Stimulated activated CD4-positive, alpha-beta T cell treated with anti-CD3 and anti-CD28 coated beads, TNF-alpha, amount 100 ng/mL, for 4 hours (primary cell): ENCODE measurements at regions not wholly inside any gene's neighbourhood (a gene's known extent, or its start where the extent isn't known, plus 50 kb on each side); places are given as distances from the start of the nearest gene placed in this dataset.
"Not testable (repeated sequence)": the region's sequence is repeated elsewhere in the genome, so short reads cannot be mapped to it uniquely, and the experiment has no call there.

Experiments used
- DNase-seq, 3 experiments: peaks; one replicate each; pipeline ENCODE4 v3.0.0-alpha.2; 2020; ENCODE audit warnings: low read depth in 3 of 3

DNA sequence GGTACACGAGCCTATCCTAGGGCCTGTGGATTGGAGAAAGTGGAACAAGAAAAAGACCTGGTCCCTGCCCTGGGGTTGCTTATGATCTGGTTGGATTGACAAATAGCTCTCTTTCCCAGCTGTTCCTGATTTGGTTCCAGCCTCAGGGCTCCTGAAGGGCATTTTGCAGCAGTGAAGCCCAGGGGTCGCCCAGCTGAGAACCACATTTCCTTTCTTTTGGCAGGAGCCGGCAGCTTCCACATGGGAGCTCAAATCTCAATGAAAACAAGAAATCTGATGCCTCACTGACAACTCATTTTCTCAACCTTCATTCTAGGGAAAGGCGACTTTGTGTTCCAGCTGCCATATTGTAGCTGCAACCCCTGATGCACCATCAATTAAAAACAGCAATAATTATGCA, 140.6 kb upstream of the CADM1 start:
- no peak for DNase-seq

DNA sequence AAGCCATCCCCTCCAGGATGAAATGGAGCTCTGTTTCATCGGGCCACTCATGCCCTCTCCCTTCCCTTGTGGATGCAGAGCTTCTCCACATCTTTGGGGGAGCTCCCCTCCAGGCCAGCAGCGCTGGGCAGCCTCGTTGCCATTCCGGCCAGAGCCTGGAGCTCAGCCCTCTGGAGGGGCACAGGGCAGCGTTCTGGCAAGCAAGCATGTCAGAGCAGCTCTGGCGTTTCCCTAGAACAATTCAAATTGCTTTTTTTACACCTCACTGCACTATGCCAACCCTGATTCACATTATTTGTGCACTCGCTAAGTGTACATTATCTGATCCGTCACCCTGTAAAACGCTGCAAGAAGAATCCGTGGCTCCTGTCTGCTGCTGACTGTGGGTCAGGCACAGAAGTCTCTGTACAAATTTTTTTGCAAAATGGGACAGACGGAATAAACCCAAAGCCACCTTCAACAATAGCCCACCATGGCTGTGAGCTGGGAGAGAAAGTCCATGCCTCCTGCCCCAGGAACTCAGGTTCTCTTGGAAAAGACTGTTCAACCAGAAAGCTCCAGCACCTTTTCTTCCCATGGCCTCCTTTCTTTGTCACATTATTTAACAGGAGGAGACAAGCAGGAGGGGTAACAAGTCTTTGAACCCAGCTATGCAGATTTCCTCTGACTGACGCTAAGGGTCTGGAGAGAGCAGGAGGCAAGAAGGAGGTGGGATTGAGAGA, 139.5 kb upstream of the CADM1 start:
- DNase-seq, result no peak

- no peak for DNase-seq
Observed at GRCh38 chr11:115642660-115643059, 138.4 kb upstream of the CADM1 start.

DNA sequence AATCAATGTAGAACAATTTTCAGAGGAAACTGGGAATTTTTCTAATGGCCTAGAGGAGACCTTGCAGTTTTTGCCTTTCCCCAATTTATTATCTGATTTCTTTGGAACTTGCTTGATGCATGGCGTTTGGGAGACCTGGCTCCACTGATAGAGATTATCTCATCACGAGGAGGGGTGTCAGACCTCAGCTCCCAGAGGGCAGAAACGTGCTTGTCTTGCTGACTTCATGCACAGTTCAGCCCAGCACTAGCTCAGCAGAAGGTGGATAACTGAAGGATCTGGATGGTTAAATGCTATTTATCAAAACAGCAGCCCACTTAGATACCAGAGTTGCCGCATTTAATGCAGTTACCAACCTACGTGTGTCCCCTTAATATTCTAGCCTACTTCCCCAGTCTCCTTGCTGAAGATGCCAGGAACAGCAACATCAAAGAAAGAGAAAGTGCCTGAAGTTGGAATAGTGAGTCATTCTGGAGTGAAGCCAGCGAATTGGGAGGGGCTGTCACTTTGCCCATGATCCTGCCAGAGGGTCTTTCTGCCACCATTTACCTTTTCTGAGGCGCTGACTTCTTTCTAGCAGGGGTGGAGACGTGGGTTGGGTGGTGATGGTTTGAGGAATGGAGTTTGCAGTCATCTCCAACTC, 133.5 kb upstream of the CADM1 start:
- DNase-seq, result no peak

GRCh38 chr11:115636753-115637527, 132.7 kb upstream of the CADM1 start:
- DNase-seq, result no peak

- DNase-seq, result not testable (repeated sequence)
Observed at GRCh38 chr11:115633977-115634376, 129.8 kb upstream of the CADM1 start.

DNA sequence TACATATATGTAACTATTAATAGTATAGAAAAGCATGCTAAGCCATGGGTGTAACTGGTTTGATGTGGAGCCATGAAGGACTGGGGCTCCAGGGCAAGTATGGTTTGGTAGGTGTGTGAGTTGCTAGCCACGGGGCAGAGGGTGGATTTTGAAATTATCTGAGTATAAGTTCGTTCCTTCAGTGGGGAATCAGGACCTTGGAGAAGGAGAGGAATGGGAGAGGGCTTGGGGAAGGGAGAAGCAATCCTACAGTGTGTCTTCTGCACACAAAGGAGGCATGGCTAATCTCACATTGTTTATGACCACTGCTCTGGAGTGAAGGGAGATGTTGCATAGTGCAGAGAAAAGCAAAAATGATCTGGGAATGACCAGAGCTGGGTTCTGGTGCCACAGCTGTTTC, 127.8 kb upstream of the CADM1 start:
- DNase-seq, result no peak

DNA sequence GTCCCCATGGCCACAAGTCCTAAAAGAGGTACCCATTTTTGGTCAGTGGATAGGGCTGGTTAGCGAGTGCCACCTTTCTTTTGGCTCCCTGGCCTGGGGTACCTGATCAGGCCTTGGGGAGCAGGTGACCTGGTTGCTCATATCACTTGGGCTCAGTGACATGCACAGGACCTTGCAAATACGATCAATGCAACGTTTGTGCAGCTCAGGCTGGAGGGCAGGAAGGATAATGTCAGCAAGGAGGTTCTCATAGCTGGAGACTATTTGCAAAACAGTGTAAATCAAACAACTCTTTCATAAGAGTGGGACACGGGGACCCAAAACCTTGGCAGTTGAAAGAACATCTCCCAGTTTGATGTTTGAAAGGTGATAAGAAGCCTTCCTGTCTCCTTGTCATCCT, 127.4 kb upstream of the CADM1 start:
- DNase-seq, result no peak

- DNase-seq, result no peak
Observed at GRCh38 chr11:115630214-115630613, 126.0 kb upstream of the CADM1 start.

DNA sequence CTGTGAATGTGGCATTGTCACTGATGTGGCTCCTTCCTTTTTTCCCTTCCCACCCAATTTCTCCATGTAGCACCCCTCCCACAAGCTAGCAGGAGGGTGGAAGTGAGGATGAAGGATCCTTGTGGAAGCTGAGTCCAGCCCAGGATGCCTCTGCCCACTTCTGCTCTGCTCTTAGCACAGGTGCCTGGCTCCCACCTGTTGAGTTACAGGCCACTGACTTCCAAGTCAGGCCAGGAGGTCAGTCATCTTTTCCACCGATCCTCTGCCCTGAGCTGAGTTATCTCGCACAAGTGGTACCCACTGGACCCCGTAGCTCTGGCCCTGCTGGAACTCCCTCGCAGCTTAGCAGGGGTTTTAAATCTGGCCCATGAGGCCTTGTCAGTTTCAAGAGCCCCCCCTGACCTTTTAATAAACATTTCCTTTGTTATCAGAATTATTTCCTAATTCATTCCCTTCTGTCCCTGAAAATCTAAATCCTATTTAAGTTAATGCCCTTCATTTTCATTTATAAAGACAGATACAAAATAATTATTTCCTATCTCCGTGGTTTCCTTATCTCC, 125.3 kb upstream of the CADM1 start:
- no peak for DNase-seq

DNA sequence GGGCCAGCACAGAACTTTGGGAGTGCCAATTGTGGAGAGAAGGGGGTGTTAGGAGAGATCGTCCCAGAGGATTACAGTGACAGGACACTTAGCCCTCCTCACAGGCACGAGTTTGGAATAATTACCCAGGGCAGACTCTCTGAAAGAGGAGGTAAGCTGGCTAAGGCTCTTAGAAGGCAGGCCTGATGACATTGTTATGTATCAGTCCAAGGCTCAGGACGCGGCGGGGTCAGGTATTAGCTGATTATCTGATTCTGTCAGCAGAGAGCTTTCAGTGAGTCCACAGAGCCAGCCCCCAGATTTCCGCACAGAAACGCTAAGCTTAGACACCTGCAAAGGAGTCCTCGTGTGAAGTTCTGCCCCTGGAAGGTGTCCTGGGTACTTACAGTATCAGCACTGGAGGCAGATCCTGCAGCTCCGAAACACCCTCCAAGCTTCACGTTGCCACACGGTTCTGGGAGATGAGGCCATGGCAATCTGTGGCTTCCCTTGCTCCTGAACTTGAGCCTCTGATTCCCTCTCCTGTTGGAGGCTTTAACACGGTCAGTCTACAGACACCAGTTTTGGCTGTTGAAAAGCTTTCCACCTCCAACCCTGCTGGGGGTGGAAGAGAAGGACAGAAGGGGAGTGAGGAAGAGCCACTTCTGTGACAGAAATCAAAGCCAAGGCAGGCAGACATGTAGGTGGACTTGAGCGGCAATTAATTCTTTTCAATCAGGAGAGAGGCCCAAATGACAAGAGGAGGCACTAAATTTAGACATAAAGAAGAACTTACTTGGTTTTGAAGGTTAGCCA, 123.6 kb upstream of the CADM1 start:
- DNase-seq, result no peak

- no peak for DNase-seq
Observed at GRCh38 chr11:115627071-115627470, 122.9 kb upstream of the CADM1 start.

DNA sequence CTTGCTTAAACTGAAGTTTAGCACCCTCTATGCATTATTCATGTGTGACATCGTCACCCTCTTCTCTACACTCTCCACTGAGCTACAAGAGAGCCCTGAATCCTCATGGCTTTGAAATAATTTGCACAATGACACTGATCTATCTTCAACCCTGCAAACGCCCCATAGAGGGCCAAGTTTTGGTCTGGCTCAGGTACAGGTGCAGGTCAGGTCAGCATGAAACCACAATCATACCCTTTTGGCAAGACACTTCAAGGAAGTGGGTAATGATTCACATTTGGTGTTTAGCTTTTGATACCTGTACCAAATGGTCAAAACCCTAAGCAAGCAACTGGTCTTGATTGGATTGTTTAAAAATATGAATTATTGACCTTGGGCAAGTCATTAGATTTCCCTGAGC, 122.2 kb upstream of the CADM1 start:
- no peak for DNase-seq

- DNase-seq, result no peak
Observed at GRCh38 chr11:115625502-115625901, 121.3 kb upstream of the CADM1 start.

DNA sequence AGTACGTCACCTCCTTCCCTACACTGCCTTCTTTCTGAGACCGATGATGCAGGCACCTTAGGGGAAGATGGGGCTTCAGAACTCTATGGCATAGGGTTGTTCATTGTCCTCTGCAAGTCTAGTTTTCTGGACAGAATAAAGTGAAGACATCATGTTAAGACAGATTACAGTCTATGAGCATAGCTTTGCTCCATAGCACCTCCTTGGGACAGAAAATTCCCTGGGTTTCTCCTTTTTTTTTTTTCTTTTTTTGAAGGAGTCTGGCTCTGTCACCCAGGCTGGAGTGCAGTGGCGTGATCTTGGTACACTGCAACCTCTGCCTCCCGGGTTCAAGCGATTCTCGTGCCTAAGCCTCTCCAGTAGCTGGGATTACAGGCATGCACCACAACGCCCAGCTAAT, 119.8 kb upstream of the CADM1 start:
- no peak for DNase-seq

- DNase-seq, result no peak
Observed at GRCh38 chr11:115623021-115623451, 118.8 kb upstream of the CADM1 start.

GRCh38 chr11:115618428-115618827, 114.2 kb upstream of the CADM1 start:
- no peak for DNase-seq

- DNase-seq, result no peak
Observed at GRCh38 chr11:115617767-115618166, 113.6 kb upstream of the CADM1 start.

DNA sequence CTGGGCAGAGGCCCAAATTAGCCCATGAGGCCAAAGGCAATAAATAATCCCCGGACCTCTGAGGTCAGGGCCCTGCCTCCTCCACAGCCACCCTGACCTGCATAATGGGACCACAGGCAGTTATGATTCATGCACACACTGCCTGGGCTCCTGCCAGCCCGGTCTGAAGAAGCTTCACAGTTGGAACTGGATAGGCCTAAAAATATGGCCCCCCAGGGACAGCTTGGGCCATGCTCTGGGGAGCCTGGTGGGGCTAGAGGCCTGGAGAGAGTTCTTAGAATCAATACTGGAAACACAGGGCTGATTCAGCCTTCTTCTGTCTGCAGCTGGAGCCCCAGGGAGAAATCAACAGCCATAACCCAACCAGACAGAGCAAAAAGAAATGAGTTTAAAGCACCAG, 112.8 kb upstream of the CADM1 start:
- no peak for DNase-seq

DNA sequence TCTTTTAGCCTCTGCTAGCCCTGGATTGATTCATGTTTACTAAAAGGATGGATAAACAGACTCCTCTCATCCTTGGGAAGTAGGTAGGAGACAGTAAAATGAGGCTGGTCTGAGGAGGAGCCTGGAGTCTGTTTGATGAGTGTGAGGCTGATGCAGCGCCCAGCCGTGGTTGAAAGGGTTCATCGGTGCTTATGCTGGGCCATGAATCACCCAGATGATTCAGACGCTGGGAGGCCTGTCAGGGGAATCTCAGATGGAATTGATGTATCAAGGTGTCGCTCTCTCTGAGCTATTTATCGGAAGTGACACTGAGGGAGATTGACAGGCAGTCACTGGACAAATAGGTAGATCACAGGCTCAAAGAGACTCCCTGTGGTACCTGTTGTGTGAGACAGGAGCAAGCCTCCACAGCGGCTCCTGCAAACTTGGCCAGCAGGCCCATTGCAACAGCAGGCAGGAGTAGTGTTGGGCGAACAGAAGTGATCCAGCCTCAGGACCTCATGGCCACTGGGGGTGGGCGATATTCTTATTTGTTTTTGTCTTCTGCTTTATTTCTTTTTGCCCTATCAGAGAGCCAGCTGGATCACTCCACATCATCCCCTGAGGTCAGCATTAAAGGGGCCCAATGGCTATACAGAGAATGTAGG, 109.9 kb upstream of the CADM1 start:
- DNase-seq, result no peak

DNA sequence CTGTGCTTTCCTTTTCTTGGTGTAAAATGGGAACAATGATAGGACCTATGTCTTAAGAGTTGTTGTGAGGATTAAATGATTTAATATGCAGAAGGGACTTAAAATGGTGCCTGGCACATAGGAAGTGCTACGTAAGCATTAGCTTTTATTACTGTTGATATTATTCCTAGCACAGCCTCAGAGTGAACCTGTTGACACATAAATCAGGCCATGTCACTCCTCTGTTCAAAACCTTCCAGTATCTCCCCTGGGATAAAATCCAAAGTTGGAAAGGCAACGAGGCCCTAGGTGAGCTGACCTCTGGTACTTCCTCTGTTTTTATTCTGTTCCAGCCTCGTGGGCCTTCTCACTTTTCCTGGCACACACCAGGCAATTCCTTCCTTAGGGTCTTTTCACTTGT, 108.8 kb upstream of the CADM1 start:
- DNase-seq, result no peak
